PFSK-1 (cell line): ENCODE measurements at regions not wholly inside any gene's neighbourhood (a gene's known extent, or its start where the extent isn't known, plus 50 kb on each side); places are given as distances from the start of the nearest gene placed in this dataset.

Experiments
- POLR2AphosphoS5 ChIP-seq: IDR thresholded peaks from 2 replicates; pipeline ENCODE4 v1.6.1; 2012; ENCODE audit warnings: low read depth, mild to moderate bottlenecking, control low read depth, low read length, moderate library complexity
- SIN3A ChIP-seq: IDR thresholded peaks from 2 replicates; pipeline ENCODE4 v1.6.1; 2012; ENCODE audit warnings: mild to moderate bottlenecking, low read length, moderate library complexity, borderline replicate concordance; ENCODE audit not compliant: insufficient read depth
- TAF1 ChIP-seq: IDR thresholded peaks from 2 replicates; pipeline ENCODE4 v1.6.1; 2012; ENCODE audit warnings: low read length, control low read depth, borderline replicate concordance; ENCODE audit not compliant: insufficient read depth

- TF ChIP-seq POLR2AphosphoS5 = no peak
- no peak for TF ChIP-seq SIN3A
- TF ChIP-seq TAF1 = no peak
These were observed 270.2 kb upstream of the THBS1 start for GRCh38 chr15:39310633-39311032.
